CD4-positive, alpha-beta T cell (primary cell): ENCODE measurements at regions not wholly inside any gene's neighbourhood (a gene's known extent, or its start where the extent isn't known, plus 50 kb on each side); places are given as distances from the start of the nearest gene placed in this dataset.

Source experiments
- ATAC-seq: fragments of 200-7000 bp; cut with Tn5 transposase; one replicate; pipeline ENCODE4 v1.10.0; 2022; ENCODE audit warnings: mild to moderate bottlenecking; ENCODE audit not compliant: poor library complexity
- CTCF ChIA-PET: fragments of 350-600 bp; sonication (Branson Sonifier 250); formaldehyde crosslinking; loops from one replicate; lab custom pipeline; 2021; ENCODE audit warnings: antibody characterized with exemption, inconsistent platforms; lab: Charles Lee
- POLR2A ChIA-PET: fragments of 350-600 bp; sonication (Branson Sonifier 250); formaldehyde crosslinking; loops from one replicate; lab custom pipeline; 2021; ENCODE audit warnings: antibody characterized with exemption, inconsistent platforms; lab: Charles Lee
- DNase-seq, 14 experiments: peaks; one replicate each; pipeline ENCODE4 v3.0.0-alpha.2; 2013 to 2020; ENCODE audit warnings: mixed read lengths in 2 of 14
- H3K27ac ChIP-seq, 2 donors: one replicate each; pipeline versions ENCODE4 v1.5.1 to v1.7.0; 2013; ENCODE audit warnings: low read length in 2 of 2, low read depth in 1 of 2, mild to moderate bottlenecking in 1 of 2
- H3K27me3 ChIP-seq, 2 experiments: 1 replicate in 1 of 2; 2 replicates in 1 of 2; pipeline versions ENCODE4 v1.6.1 to v1.7.0; 2013; ENCODE audit warnings: low read length in 2 of 2, control low read depth in 1 of 2, mild to moderate bottlenecking in 1 of 2, moderate library complexity in 1 of 2; ENCODE audit not compliant: insufficient read depth in 2 of 2, control insufficient read depth in 1 of 2
- H3K36me3 ChIP-seq: one replicate; pipeline ENCODE4 v1.6.1; 2013; ENCODE audit warnings: low read length, control low read depth; ENCODE audit not compliant: insufficient read depth
- H3K4me1 ChIP-seq: one replicate; pipeline ENCODE4 v1.6.1; 2013; ENCODE audit warnings: low read length, control low read depth; ENCODE audit not compliant: insufficient read depth
- H3K4me3 ChIP-seq: one replicate; pipeline ENCODE4 v1.5.1; 2013; ENCODE audit warnings: mild to moderate bottlenecking, low read length, moderate library complexity
- H3K9me3 ChIP-seq, 2 experiments: 1 replicate in 1 of 2; 2 replicates in 1 of 2; pipeline versions ENCODE4 v1.6.1 to v1.7.0; 2013; ENCODE audit warnings: low read length in 2 of 2, mild to moderate bottlenecking in 2 of 2, control low read depth in 1 of 2, moderate library complexity in 1 of 2; ENCODE audit not compliant: control insufficient read depth in 1 of 2, insufficient read depth in 1 of 2
- H3K27ac Mint-ChIP-seq: one replicate; pipeline ENCODE4 v1.8.0; 2020; ENCODE audit warnings: mixed read lengths
- H3K27me3 Mint-ChIP-seq: one replicate; pipeline ENCODE4 v1.8.0; 2021; ENCODE audit warnings: mixed read lengths
- H3K36me3 Mint-ChIP-seq: one replicate; pipeline ENCODE4 v1.8.0; 2021; ENCODE audit warnings: low read depth, mixed read lengths
- H3K4me1 Mint-ChIP-seq: one replicate; pipeline ENCODE4 v1.8.0; 2021; ENCODE audit warnings: low read depth, mixed read lengths
- H3K4me3 Mint-ChIP-seq: one replicate; pipeline ENCODE4 v1.8.0; 2020; ENCODE audit warnings: mild to moderate bottlenecking, mixed read lengths
- H3K9me3 Mint-ChIP-seq: one replicate; pipeline ENCODE4 v1.8.0; 2020; ENCODE audit warnings: mixed read lengths
- CTCF ChIP-seq: fragments of 200-600 bp; IDR thresholded peaks from one replicate; pipeline ENCODE4 v1.8.0; 2022; ENCODE audit warnings: antibody characterized with exemption, mild to moderate bottlenecking
- intact Hi-C, 2 experiments: fragments of 100-400 bp; cut with DNase I in 1 of 2; cut with micrococcal nuclease in 1 of 2; formaldehyde crosslinking; loops; one replicate each; pipeline versions ENCODE4 v1.15.1 to v1.9.0; 2023 to 2025; cut with DNase I, micrococcal nuclease

- Mint-ChIP-seq H3K4me3 (no peak overlapping the region), H3K4me1 (no peaks in the 10 kb centered on the region), H3K36me3 (no peaks in the 10 kb centered on the region), H3K9me3 (peaks cover 5% of the 10 kb centered on the region), H3K27me3 (no peaks in the 10 kb centered on the region), H3K27ac (no peak overlapping the region)
- CTCF ChIA-PET, result no interaction called here
- Histone ChIP-seq H3K27me3 (no peaks in the 10 kb centered on the region), H3K27ac (no peak overlapping the region), H3K36me3 (no peaks in the 10 kb centered on the region), H3K9me3 (peaks cover 4 to 6% of the 10 kb centered on the region in 2 experiments), H3K4me3 (no peak overlapping the region), H3K4me1 (no peaks in the 10 kb centered on the region)
- intact Hi-C loops, result no loop called here
- no peak for ATAC-seq
- no peak for DNase-seq
- TF ChIP-seq CTCF, result no peak
- POLR2A ChIA-PET, result no interaction called here
These were observed 563.5 kb upstream of the SLITRK1 start for GRCh38 chr13:84445776-84446175.

GRCh38 chr13:84443463-84443862 lies 561.2 kb upstream of the SLITRK1 start:
- ATAC-seq (no peak), DNase-seq (no peak)
- H3K4me1 ChIP-seq, result no peaks in the 10 kb centered on the region
- no peaks in the 10 kb centered on the region for H3K27me3 Mint-ChIP-seq
- intact Hi-C loops, result no loop called here
- ChIA-PET POLR2A (no interaction called here), CTCF (no interaction called here)
- no peaks in the 10 kb centered on the region for H3K27me3 ChIP-seq
- H3K36me3 Mint-ChIP-seq, result no peaks in the 10 kb centered on the region
- no peak overlapping the region for H3K4me3 ChIP-seq
- no peak overlapping the region for H3K27ac ChIP-seq
- H3K9me3 Mint-ChIP-seq, result peaks cover 2% of the 10 kb centered on the region
- H3K4me3 Mint-ChIP-seq, result no peak overlapping the region
- no peak for TF ChIP-seq CTCF
- no peaks in the 10 kb centered on the region for H3K4me1 Mint-ChIP-seq
- peaks cover 4 to 6% of the 10 kb centered on the region in 2 experiments for H3K9me3 ChIP-seq
- H3K27ac Mint-ChIP-seq, result no peak overlapping the region
- no peaks in the 10 kb centered on the region for H3K36me3 ChIP-seq

GRCh38 chr13:84439108-84439507 lies 556.8 kb upstream of the SLITRK1 start:
- H3K4me1 Mint-ChIP-seq, result no peaks in the 10 kb centered on the region
- H3K4me3 Mint-ChIP-seq, result no peak overlapping the region
- intact Hi-C loops, result no loop called here
- ATAC-seq (no peak), DNase-seq (no peak)
- H3K27me3 ChIP-seq, result no peaks in the 10 kb centered on the region
- H3K27me3 Mint-ChIP-seq, result no peaks in the 10 kb centered on the region
- no peak for TF ChIP-seq CTCF
- peaks cover 0 to under 1% of the 10 kb centered on the region in 2 experiments for H3K9me3 ChIP-seq
- no peaks in the 10 kb centered on the region for H3K4me1 ChIP-seq
- H3K4me3 ChIP-seq, result no peak overlapping the region
- H3K27ac Mint-ChIP-seq, result no peak overlapping the region
- peaks cover under 1% of the 10 kb centered on the region for H3K9me3 Mint-ChIP-seq
- no peak overlapping the region for H3K27ac ChIP-seq
- POLR2A ChIA-PET, result no interaction called here
- no peaks in the 10 kb centered on the region for H3K36me3 ChIP-seq
- H3K36me3 Mint-ChIP-seq, result no peaks in the 10 kb centered on the region
- CTCF ChIA-PET, result no interaction called here
